Right hindlimb (tissue), 1 donor: ENCODE measurements at regions not wholly inside any gene's neighbourhood (a gene's known extent, or its start where the extent isn't known, plus 50 kb on each side); places are given as distances from the start of the nearest gene placed in this dataset.
A peak's percentile ranks its signal among the peaks of the same experiment; 100 is the strongest.
"Not testable (repeated sequence)": the region's sequence is repeated elsewhere in the genome, so short reads cannot be mapped to it uniquely, and the experiment has no call there.

Experiments
- DNase-seq: peaks from one replicate; pipeline ENCODE4 v3.0.0-alpha.2; 2018

GRCh38 chr2:12569929-12570328, 146.8 kb upstream of the TRIB2 start:
- not testable (repeated sequence) for DNase-seq

- DNase-seq = no peak
These were observed 139.6 kb upstream of the TRIB2 start for GRCh38 chr2:12577091-12577490.

DNA sequence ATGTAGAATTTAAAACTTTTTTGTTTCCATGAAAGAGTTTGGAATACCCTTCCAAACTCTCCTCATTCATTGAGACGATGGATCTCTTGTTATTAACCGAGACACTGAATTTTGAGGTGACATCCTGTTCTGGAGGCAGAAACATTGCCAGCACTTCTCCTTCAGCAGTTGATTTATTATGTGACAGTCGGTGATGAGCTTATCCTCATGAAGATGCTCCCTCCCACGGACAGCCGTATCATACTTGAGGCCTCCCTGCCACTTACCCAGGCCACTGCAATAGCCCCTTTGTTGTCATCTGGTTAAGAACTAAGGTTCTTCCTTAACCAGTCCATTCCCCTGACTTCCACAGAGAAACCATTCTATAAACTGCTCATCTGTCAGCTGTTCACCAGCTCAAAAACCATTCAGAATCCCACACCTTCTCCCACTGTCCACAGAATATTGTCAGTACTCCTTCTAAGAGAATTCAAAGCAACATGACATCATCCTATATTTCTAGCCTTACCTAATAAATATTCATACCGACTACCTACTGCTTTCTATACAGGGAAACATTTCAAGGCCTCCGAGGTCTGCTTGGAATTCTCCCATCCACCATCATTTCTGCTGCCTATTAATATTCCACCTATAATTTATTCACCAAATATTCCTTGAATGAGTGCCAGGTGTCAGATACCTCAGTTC, 139.0 kb upstream of the TRIB2 start:
- DNase-seq = no peak

- DNase-seq = no peak
These were observed 137.7 kb upstream of the TRIB2 start for GRCh38 chr2:12579018-12579417.

- no peak for DNase-seq
These were observed 132.4 kb upstream of the TRIB2 start for GRCh38 chr2:12584338-12584737.

DNA sequence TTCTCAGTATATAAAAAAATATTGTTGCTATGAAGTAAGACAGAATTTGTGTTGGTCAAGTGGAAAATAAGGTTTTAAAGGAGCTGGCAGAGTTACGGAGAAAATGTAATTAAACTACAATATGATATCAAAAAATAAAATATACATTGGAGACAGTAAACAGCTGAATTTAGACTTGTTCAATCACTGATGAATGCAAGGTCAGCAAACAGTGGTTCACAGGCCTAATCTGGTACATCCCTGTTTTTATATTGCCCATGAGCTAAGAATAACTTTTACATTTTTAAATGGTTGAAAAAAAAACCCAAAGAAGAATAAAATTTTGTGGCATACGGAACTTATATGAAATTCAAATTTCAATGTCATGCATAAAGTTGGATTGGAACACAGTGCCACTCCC, 131.0 kb upstream of the TRIB2 start:
- DNase-seq = no peak

GRCh38 chr2:12587228-12587627, 129.5 kb upstream of the TRIB2 start:
- no peak for DNase-seq

- no peak for DNase-seq
These were observed 128.8 kb upstream of the TRIB2 start for GRCh38 chr2:12587729-12588522.

GRCh38 chr2:12588986-12589385, 127.8 kb upstream of the TRIB2 start:
- DNase-seq = no peak

- no peak for DNase-seq
These were observed 126.9 kb upstream of the TRIB2 start for GRCh38 chr2:12589802-12590320.

- DNase-seq = no peak
These were observed 124.4 kb upstream of the TRIB2 start for GRCh38 chr2:12592296-12592695.

DNA sequence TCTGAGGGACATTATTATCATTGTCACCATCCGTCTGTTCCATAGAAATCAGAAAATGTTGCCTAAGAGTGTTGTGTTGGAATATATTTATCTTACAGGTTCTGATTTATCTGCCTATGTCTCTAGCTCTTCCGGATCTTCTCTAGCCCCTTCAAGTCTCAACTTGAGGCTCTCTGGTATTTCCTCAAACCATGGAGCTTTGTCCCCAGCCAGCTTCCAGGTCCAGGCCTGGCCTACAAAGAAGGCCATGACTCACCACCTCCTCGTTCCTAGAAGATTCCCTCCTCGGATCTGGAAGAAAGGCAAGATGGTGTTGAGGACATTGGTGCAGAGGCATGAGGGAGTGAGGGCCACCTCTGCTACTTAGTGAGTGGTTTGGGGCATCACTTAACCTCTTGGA, 122.1 kb upstream of the TRIB2 start:
- no peak for DNase-seq

DNA sequence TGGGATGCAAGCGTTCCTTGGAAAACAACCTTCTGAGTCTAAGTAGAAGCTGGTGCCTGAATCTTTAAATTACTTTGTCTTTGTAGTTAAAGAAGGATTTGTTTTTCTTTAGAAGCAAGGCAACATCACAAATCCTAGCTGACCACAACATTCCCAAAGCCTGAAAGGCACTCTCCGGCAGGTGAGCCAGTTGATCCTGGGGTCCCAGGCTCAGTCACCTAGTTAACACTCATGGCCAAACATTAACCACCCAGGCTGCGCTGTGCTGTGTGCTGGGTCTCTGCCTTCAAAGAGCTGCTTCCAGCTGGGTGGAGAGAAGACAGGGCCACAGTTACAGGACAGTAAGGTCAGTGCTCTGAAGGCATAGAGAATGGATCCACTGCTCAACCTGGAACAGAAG, 120.0 kb upstream of the TRIB2 start:
- no peak for DNase-seq

DNA sequence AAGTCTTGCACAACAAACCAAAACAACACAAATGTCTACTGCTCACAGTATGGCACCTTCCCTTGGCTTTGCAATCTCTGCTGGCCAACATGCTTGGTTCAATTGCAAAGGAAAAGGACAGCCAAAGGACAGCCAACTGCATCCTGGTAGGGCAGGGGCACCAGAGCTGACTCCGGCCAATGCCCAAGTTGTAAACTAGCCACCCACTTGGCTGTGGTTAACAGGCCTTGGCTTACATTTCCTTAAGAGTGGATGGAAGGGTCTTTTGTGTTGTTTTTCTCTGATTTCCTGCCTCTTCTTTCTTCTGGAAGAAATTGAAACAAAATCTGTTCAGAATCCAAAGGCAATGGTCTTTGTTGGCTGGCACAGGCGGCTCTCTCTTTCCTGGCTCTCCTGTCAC, 119.1 kb upstream of the TRIB2 start:
- DNase-seq = no peak

DNA sequence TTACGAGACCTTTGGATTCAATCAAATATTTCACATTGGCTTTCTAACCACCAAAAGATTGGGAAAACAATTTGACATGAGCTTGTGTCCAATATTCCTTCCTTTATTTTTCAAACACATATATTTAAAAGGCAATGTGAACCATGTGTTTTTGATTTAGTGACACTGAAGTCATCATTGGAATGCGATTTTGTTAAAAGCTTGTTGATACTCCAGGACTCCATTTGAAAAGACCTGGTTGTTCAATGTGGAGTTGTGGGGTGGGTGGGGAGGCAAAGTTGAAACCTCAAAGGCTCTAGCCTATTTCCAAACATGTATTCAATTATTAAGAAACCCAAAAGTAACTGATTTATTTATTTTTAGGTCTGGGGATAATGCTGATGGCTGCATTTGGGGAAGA, 114.1 kb upstream of the TRIB2 start:
- DNase-seq = no peak

DNA sequence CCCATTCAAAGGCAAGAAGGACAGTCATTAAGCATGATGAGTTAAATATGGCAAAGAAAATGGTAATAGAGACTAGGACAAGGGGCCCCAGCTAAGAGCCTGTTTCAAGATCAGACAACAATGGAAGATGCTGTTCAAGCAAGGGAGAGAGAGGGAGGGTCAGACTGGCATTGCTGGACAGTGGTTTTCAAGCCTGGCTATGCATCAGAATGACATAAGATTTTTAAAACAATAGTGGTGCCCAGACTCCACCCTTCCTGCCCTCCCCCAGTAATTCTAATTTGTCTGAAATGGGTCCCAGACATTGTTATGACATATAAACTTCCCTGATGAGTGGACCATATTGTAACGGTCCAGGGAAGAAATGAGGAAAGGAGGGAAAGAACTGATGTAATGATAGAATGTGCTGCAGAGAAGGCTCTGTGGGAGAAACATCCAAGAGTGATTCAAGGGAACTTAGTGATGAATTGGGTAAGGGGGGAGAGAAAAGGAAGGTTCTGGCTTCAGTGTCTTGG, 112.9 kb upstream of the TRIB2 start:
- DNase-seq = no peak

DNA sequence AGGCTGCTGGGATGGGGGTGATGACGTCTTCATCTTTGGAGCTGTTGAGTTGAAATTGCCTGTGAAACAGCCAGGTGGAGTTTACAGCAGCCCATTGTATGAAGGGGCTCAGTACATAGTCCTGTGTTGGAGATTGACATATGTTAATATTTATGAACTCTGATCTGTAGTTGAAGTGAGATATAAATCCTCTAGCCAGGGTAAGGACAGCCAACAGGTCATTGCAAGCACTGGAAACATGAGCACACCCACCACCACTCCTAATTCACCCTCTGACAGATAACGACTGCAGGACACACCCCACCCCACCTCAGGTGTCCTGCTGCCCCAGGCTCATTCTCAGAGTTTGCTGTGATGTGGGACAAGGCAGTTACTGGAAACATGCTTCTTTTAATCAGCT, 112.4 kb upstream of the TRIB2 start:
- no peak for DNase-seq

- DNase-seq = no peak
These were observed 111.4 kb upstream of the TRIB2 start for GRCh38 chr2:12605366-12605765.

DNA sequence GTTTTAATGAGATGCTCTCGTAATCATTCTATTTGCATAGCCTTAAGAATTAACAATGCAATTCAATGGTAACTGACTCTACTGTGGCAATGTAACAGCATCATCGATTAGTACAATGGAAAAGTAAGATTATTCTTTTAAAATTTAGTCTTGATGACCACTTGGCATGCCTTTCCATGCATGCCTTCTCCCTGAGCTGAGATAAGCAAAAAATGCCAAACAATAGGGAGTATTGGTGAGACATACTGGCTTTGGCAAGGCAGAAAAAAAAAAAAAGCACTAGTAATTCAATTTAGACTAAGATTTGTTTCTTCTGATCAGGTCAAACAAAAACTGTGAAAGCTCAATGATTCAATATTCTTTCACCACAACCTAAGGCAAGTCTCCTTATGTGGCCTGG, 110.8 kb upstream of the TRIB2 start:
- no peak for DNase-seq

DNA sequence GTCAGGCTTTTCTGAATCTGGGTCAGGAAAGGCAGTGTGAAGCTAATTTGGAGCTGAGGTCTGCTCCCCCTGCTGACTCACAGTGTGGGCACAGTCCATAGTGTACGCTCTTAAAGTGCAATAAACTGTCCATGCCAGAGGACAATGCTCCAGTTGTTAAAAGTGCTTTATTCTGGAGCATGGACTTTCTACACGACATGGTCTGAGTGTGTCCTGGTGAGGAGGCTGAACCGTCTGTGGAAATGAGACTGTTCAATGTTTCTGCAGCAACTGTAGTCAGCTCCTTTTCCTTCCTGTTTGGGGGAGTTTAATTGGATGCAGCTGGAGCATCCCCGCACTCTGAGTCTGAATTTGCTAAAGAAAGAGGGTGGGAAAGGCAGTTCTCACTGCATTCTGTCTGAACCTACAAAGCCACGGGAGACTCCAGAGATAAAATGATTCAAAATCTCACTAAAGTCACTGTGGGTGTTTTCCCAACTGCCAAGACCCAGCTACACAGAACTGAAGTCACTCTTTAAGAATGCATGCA, 110.2 kb upstream of the TRIB2 start:
- peak; percentile 53 for DNase-seq

DNA sequence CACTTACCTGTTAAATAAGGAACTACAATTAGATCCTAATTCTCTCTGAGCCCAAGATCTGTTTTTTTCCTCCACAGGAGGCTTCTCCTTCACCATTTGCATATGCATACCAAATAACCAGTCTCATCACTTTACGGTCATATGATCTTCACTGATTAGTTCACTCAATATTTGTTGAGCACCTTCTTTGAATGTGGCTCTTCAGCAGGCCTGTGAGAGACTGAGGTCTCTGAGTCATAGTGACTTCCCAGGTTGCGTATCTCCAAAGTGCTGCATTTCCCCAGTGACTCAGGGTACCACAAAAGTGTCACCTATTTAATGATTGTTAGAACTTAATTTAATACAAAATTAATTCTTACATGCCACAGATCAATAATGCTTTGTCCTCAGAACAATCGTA, 108.8 kb upstream of the TRIB2 start:
- DNase-seq = no peak

DNA sequence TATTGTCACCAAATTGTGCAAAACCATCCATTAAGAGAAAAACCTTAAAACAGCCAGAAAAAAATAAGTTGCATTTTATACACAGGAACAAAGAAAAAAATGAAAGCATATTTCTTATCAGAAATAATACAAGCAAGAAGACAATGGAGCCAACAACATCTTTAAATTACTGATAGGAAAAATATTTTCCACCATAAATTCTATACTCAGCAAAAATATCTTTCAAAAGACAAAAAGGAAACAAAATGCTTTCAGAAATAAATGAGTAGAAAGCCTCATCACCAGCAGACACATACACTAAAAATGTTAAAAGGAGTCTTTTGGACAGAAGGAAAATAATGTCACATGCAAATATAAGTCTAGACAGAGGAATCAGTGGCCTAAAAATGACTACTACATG, 106.4 kb upstream of the TRIB2 start:
- no peak for DNase-seq

DNA sequence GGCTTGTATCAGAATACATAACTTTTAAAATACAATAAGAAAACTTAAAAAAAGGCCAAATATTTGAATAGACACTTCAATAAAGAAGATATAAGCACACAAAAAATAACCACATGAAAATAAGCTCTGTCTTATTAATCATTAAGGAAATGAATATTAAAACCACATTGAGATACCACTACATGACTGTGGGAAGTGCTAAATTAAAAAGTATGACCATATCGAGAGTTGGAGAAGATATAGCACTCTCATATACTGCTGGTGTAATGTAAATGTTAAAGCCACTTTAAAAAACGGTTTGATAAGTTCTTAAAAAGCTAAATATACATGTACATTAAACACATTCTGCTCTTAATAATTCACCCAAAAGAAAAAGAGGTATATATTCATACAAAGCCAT, 104.6 kb upstream of the TRIB2 start:
- no peak for DNase-seq

DNA sequence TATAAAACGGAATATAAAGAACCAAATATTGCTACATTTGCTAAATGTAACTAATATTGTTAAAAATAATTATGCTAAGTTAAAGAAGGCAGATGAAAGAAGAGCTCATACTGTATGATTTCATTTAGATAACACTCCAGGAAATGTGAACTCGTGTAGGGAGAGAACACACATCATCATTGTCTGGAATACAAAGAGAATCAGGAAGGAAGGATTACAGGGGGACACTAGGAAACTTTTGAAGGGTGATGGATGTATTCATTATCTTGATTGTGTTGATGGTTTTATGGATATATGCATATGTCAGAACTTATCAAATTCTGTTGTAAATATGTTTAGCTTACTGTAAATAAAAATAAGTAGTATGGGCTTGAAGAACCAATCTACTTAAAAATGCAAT, 104.1 kb upstream of the TRIB2 start:
- no peak for DNase-seq
